ENCODE measurements at regions not wholly inside any gene's neighbourhood (a gene's known extent, or its start where the extent isn't known, plus 50 kb on each side); places are given as distances from the start of the nearest gene placed in this dataset.

DNA sequence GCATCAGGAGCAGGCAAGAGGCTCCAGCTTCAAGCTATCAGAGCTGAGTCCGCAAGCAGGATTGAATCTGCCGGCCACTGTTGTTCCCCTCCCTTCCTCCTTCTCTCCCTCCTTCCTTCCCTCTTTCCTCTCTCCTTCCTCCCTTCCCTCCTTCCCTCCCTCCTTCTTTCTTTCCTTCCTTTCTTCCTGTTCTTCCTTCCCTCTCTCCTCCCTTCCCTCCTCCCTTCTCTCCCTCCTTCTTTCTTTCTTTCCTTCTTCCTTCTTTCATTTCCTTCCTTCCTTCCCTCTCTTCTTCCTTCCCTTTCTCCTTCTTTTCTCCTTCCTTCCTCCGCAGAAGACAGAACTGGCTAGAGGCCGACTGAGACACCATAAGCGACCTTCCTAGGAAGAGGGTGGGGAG is 534.0 kb downstream of the NPHP4 start:
- ATAC-seq = no peak
- 61% methylated on average over 5 of the region's 5 CpGs for WGBS (ENCODE audit: insufficient coverage, low coverage, low lambda C conversion rate, missing lambda C conversion rate)
- Histone ChIP-seq H3K4me3 (no peak overlapping the region), H3K27ac (no peak overlapping the region), H3K9me3 (no peaks in the 10 kb centered on the region), H3K4me1 (no peaks in the 10 kb centered on the region), H3K36me3 (no peaks in the 10 kb centered on the region), H3K27me3 (no peaks in the 10 kb centered on the region)
- intact Hi-C loops (cut with DNase I) = no loop called here
- TF ChIP-seq POLR2A (IDR thresholded peaks at IDR 0.05) = no peak
- no peak for TF ChIP-seq CTCF (IDR thresholded peaks at IDR 0.05)
- no peak for DNase-seq

- intact Hi-C loops (cut with DNase I) = no loop called here
- Histone ChIP-seq H3K27ac (no peak overlapping the region), H3K4me3 (no peak overlapping the region), H3K9me3 (no peaks in the 10 kb centered on the region), H3K4me1 (no peaks in the 10 kb centered on the region), H3K36me3 (no peaks in the 10 kb centered on the region), H3K27me3 (no peaks in the 10 kb centered on the region)
- TF ChIP-seq CTCF (IDR thresholded peaks at IDR 0.05) (no peak), POLR2A (IDR thresholded peaks at IDR 0.05) (no peak)
- no peak for ATAC-seq
- no peak for DNase-seq
- WGBS (ENCODE audit: insufficient coverage, low coverage, low lambda C conversion rate, missing lambda C conversion rate) = 7% methylated on average over 8 of the region's 16 CpGs
Measured at GRCh38 chr1:5456090-5456811, 536.0 kb downstream of the NPHP4 start.

- H3K9me3 ChIP-seq = no peaks in the 10 kb centered on the region
- no peaks in the 10 kb centered on the region for H3K27me3 ChIP-seq
- DNase-seq (no peak), ATAC-seq (no peak)
- H3K27ac ChIP-seq = no peak overlapping the region
- no peaks in the 10 kb centered on the region for H3K36me3 ChIP-seq
- 14% methylated on average over 8 of the region's 8 CpGs for WGBS (ENCODE audit: insufficient coverage, low coverage, low lambda C conversion rate, missing lambda C conversion rate)
- no peak for TF ChIP-seq CTCF (IDR thresholded peaks at IDR 0.05)
- TF ChIP-seq POLR2A (IDR thresholded peaks at IDR 0.05) = no peak
- intact Hi-C loops (cut with DNase I) = no loop called here
- H3K4me3 ChIP-seq = no peak overlapping the region
- no peaks in the 10 kb centered on the region for H3K4me1 ChIP-seq
Measured at GRCh38 chr1:5455651-5456050, 536.6 kb downstream of the NPHP4 start.

GRCh38 chr1:5455056-5455455 is 537.2 kb downstream of the NPHP4 start:
- H3K4me1 ChIP-seq = no peaks in the 10 kb centered on the region
- ATAC-seq (no peak), DNase-seq (no peak)
- no peaks in the 10 kb centered on the region for H3K27me3 ChIP-seq
- 42% methylated on average over 8 of the region's 9 CpGs for WGBS (ENCODE audit: insufficient coverage, low coverage, low lambda C conversion rate, missing lambda C conversion rate)
- H3K9me3 ChIP-seq = no peaks in the 10 kb centered on the region
- intact Hi-C loops (cut with DNase I) = no loop called here
- H3K4me3 ChIP-seq = no peak overlapping the region
- TF ChIP-seq CTCF (IDR thresholded peaks at IDR 0.05) = no peak
- TF ChIP-seq POLR2A (IDR thresholded peaks at IDR 0.05) = no peak
- no peaks in the 10 kb centered on the region for H3K36me3 ChIP-seq
- no peak overlapping the region for H3K27ac ChIP-seq

Measured in right lobe of liver (tissue), 6 donors.